DND-41 (cell line): ENCODE measurements at regions not wholly inside any gene's neighbourhood (a gene's known extent, or its start where the extent isn't known, plus 50 kb on each side); places are given as distances from the start of the nearest gene placed in this dataset.

ENCODE experiments used
- ATAC-seq: fragments of 200-7000 bp; cut with Tn5 transposase; 3 replicates; pipeline ENCODE4 v1.9.1; 2021; ENCODE audit warnings: low read depth; ENCODE audit not compliant: insufficient read depth
- DNase-seq: peaks from one replicate; pipeline ENCODE4 v3.0.0-alpha.2; 2020
- H2AFZ ChIP-seq: 2 replicates; pipeline ENCODE4 v1.6.0; 2012; ENCODE audit warnings: low read depth, low read length
- H3K27ac ChIP-seq: 2 replicates; pipeline ENCODE4 v1.5.1; 2012; ENCODE audit warnings: low read length, inconsistent platforms
- H3K27me3 ChIP-seq: fragments of 200-600 bp; sonication (generic); 2 replicates; pipeline ENCODE4 v1.6.0; 2012; ENCODE audit warnings: low read length, mild to moderate bottlenecking, inconsistent platforms; ENCODE audit not compliant: insufficient read depth, poor library complexity
- H3K36me3 ChIP-seq: 2 replicates; pipeline ENCODE4 v1.5.1; 2012; ENCODE audit warnings: low read length, inconsistent platforms; ENCODE audit not compliant: insufficient read depth
- H3K4me1 ChIP-seq: 2 replicates; pipeline ENCODE4 v1.5.1; 2012; ENCODE audit warnings: mild to moderate bottlenecking, low read length; ENCODE audit not compliant: insufficient read depth
- H3K4me2 ChIP-seq: 2 replicates; pipeline ENCODE4 v1.6.0; 2012; ENCODE audit warnings: mild to moderate bottlenecking, moderate library complexity, low read length, inconsistent platforms; ENCODE audit not compliant: insufficient read depth
- H3K4me3 ChIP-seq, 2 experiments: fragments of 200-600 bp in 1 of 2; shearing (Covaris generic) in 1 of 2; 2 replicates each; pipeline ENCODE4 v1.5.1; 2012 to 2016; ENCODE audit warnings: inconsistent platforms in 2 of 2, low read length in 2 of 2, mild to moderate bottlenecking in 2 of 2, low read depth in 1 of 2, moderate library complexity in 1 of 2
- H3K79me2 ChIP-seq: 2 replicates; pipeline ENCODE4 v1.6.0; 2012; ENCODE audit warnings: low read length, inconsistent platforms; ENCODE audit not compliant: insufficient read depth
- H3K9ac ChIP-seq: 2 replicates; pipeline ENCODE4 v1.6.0; 2012; ENCODE audit warnings: low read depth, mild to moderate bottlenecking, inconsistent platforms, low read length, moderate library complexity
- H3K9me3 ChIP-seq: 2 replicates; pipeline ENCODE4 v1.5.1; 2012; ENCODE audit warnings: low read length, moderate library complexity, mild to moderate bottlenecking, inconsistent platforms; ENCODE audit not compliant: insufficient read depth, severe bottlenecking
- H4K20me1 ChIP-seq: 2 replicates; pipeline ENCODE4 v1.6.0; 2012; ENCODE audit warnings: low read length; ENCODE audit not compliant: insufficient read depth
- EZH2 ChIP-seq: IDR thresholded peaks from 3 replicates; pipeline ENCODE4 v1.6.1; 2012; ENCODE audit warnings: borderline replicate concordance, low read depth, mild to moderate bottlenecking, moderate library complexity, low read length, inconsistent platforms; ENCODE audit not compliant: severe bottlenecking
- TF ChIP-seq, protein P1 (sequence below): IDR thresholded peaks from 2 replicates; pipeline ENCODE4 v1.5.1; 2012; ENCODE audit warnings: borderline replicate concordance, low read length, moderate library complexity, mild to moderate bottlenecking; ENCODE audit not compliant: poor library complexity, severe bottlenecking; ENCODE audit errors: extremely low read depth

DNA sequence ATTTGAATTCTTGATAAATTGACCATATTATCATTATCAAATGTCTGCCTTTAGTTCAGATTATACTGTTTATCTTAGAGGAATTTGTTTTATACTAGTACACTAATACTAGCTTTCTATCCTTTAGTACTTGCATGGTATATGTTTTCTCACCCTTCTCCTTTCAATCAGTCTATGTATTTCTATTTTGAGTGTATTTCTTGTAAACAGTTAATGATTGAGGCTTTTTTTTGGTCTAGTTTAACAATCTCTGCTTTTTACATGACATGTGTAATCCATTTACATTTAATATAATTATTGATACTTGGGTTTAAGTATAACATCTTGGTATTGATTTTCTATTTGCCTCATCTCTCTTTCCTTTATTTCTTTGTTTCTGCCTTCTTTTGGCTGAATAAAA is 224.9 kb downstream of the CENPF start:
- Histone ChIP-seq H3K9ac (no peak overlapping the region), H3K79me2 (no peaks in the 10 kb centered on the region), H3K27ac (no peak overlapping the region), H3K27me3 (no peaks in the 10 kb centered on the region), H2AFZ (no peak overlapping the region), H3K4me3 (no peak overlapping the region), H3K4me1 (no peaks in the 10 kb centered on the region), H3K4me2 (no peak overlapping the region), H3K9me3 (no peaks in the 10 kb centered on the region), H3K36me3 (no peaks in the 10 kb centered on the region), H4K20me1 (no peaks in the 10 kb centered on the region)
- DNase-seq (no peak), ATAC-seq (no peak)
- no peak for TF ChIP-seq EZH2
- TF ChIP-seq, protein P1, sequence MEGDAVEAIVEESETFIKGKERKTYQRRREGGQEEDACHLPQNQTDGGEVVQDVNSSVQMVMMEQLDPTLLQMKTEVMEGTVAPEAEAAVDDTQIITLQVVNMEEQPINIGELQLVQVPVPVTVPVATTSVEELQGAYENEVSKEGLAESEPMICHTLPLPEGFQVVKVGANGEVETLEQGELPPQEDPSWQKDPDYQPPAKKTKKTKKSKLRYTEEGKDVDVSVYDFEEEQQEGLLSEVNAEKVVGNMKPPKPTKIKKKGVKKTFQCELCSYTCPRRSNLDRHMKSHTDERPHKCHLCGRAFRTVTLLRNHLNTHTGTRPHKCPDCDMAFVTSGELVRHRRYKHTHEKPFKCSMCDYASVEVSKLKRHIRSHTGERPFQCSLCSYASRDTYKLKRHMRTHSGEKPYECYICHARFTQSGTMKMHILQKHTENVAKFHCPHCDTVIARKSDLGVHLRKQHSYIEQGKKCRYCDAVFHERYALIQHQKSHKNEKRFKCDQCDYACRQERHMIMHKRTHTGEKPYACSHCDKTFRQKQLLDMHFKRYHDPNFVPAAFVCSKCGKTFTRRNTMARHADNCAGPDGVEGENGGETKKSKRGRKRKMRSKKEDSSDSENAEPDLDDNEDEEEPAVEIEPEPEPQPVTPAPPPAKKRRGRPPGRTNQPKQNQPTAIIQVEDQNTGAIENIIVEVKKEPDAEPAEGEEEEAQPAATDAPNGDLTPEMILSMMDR = no peak

DNA sequence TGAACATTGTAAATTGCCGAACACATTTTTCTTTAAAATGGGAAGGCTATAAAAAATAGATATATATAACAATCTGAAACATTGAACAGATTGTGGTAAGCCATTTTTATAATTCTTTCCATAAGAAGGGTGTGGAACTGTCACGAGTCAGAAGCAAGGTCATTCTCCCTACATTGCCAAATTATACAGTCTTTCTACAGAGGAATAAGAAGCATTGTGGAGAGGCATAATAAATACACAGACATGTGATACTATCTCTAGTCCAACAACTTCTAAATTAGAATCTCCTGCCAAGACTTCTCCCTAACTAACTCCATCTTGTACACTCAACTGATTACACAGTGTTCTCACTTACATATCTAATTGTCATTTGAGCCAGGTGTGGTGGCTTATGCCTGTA is 227.9 kb downstream of the CENPF start:
- no peak overlapping the region for H3K4me3 ChIP-seq
- no peaks in the 10 kb centered on the region for H4K20me1 ChIP-seq

DNA sequence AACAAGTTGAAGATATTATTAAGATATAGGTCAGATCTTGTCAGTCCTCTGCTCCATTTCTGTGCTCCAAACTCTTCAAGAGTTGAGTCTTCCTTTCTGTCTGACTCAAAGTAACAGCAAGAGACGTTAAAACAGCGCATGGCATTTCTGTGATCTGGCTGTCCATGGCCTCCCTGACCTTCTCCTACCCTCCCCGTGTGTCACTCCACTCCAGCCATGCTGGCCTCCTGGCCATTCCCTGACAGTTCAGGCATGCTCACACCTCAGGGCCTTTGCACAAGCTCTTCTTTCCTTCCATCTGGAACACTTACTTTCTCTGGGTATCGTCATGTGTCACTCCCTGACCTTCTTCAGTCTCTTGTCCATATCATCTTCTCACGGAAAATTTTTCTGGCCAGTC is 229.0 kb downstream of the CENPF start:
- Histone ChIP-seq H4K20me1 (no peaks in the 10 kb centered on the region), H3K9me3 (no peaks in the 10 kb centered on the region), H3K27ac (no peak overlapping the region), H3K27me3 (no peaks in the 10 kb centered on the region), H3K4me3 (no peak overlapping the region), H3K36me3 (no peaks in the 10 kb centered on the region), H3K4me2 (no peak overlapping the region), H3K9ac (no peak overlapping the region), H2AFZ (no peak overlapping the region), H3K79me2 (no peaks in the 10 kb centered on the region), H3K4me1 (no peaks in the 10 kb centered on the region)
- ATAC-seq = no peak
- no peak for DNase-seq
- no peak for TF ChIP-seq EZH2
- TF ChIP-seq, protein P1 = no peak

More for the DNA sequence above, 227.9 kb downstream of the CENPF start:
- Histone ChIP-seq H3K36me3 (no peaks in the 10 kb centered on the region), H3K27ac (no peak overlapping the region), H3K79me2 (no peaks in the 10 kb centered on the region), H3K9me3 (no peaks in the 10 kb centered on the region), H3K9ac (no peak overlapping the region), H3K4me1 (no peaks in the 10 kb centered on the region), H3K4me2 (no peak overlapping the region), H2AFZ (no peak overlapping the region), H3K27me3 (no peaks in the 10 kb centered on the region)
- no peak for ATAC-seq
- DNase-seq = no peak
- no peak for TF ChIP-seq EZH2
- TF ChIP-seq, protein P1 = no peak
